ENCODE measurements at regions not wholly inside any gene's neighbourhood (a gene's known extent, or its start where the extent isn't known, plus 50 kb on each side); places are given as distances from the start of the nearest gene placed in this dataset.

DNA sequence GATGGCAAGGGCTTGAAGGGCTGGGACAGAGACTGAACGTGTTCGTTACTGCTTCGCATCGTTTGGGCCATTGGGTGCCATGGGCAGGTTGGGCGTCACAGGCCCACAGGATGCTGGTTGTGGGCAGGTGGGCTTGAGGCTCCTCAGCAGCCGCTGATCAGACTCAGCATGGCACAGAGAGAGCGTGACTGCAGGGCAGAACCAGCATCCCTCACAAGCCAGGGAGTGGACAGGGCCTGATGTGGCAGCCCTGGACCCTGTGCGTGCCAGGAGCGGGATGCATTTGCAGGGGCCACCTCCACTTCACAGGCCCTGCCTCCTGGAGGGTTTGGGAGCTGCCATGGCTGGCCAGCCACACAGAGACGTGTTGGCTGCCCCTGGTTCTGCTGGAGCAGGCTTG is 1228.3 kb downstream of the BRD1 start:
- no peak overlapping the region for H3K27ac ChIP-seq (replicated peaks)
- no peak overlapping the region for H3K4me3 ChIP-seq (replicated peaks; ENCODE audit: insufficient read depth, low read length)
- TF ChIP-seq SPI1 (IDR thresholded peaks at IDR 0.05; ENCODE audit: borderline replicate concordance, low read depth) = no peak
- no peak for TF ChIP-seq POLR2AphosphoS5 (IDR thresholded peaks at IDR 0.05; ENCODE audit: low read depth)
- TF ChIP-seq, protein P1, sequence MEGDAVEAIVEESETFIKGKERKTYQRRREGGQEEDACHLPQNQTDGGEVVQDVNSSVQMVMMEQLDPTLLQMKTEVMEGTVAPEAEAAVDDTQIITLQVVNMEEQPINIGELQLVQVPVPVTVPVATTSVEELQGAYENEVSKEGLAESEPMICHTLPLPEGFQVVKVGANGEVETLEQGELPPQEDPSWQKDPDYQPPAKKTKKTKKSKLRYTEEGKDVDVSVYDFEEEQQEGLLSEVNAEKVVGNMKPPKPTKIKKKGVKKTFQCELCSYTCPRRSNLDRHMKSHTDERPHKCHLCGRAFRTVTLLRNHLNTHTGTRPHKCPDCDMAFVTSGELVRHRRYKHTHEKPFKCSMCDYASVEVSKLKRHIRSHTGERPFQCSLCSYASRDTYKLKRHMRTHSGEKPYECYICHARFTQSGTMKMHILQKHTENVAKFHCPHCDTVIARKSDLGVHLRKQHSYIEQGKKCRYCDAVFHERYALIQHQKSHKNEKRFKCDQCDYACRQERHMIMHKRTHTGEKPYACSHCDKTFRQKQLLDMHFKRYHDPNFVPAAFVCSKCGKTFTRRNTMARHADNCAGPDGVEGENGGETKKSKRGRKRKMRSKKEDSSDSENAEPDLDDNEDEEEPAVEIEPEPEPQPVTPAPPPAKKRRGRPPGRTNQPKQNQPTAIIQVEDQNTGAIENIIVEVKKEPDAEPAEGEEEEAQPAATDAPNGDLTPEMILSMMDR (IDR thresholded peaks at IDR 0.05; ENCODE audit: insufficient read depth, low read length) = no peak
- TF ChIP-seq GABPA (IDR thresholded peaks at IDR 0.05; ENCODE audit: low read depth) = no peak
- no peak for TF ChIP-seq REST (IDR thresholded peaks at IDR 0.05; ENCODE audit: insufficient replicate concordance, low read depth)
- no peak for DNase-seq (ENCODE audit: low read depth in 1 of 2, low spot score in 1 of 2)
- no peaks in the 10 kb centered on the region for H3K27me3 ChIP-seq (ENCODE audit: insufficient read depth, poor library complexity, severe bottlenecking)

DNA sequence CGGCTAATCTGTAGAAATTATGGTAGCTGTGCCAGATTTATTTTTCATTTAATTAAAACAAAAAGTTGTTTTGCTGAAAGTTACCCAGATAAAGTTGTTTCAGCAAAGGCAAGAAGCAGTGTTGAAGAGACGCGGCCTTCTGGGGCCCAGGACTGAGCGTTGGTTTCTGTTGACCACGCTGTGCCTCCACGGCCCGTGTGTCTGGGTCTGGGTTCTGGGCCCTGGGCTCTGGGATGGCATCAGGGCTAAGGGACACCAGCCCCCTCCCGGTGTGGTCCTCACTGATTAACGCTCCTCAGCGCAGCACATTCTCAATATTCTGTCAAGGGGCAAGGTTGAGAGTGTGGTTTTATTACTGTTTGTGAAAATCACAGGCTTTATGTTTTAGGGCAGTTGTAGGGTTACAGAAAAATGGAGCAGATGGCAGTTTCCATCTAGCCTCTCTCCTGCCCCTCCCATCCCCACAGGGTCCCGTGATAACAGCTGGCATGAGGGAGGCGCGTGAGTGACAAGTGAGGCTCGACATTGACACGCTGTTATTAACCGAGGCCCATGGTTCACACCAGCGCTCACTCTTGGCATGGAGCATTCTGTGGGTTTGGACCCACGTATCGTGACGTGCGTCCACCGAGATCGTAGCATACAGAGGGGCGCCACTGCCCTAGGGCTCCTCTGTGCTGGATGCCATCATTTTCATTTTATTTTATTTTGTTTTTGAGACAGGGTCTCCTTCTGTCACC is 1231.4 kb downstream of the BRD1 start:
- no peak for DNase-seq (ENCODE audit: low read depth in 1 of 2, low spot score in 1 of 2)
- TF ChIP-seq GABPA (IDR thresholded peaks at IDR 0.05; ENCODE audit: low read depth) (no peak), REST (IDR thresholded peaks at IDR 0.05; ENCODE audit: insufficient replicate concordance, low read depth) (no peak), POLR2AphosphoS5 (IDR thresholded peaks at IDR 0.05; ENCODE audit: low read depth) (no peak), SPI1 (IDR thresholded peaks at IDR 0.05; ENCODE audit: borderline replicate concordance, low read depth) (no peak)
- TF ChIP-seq, protein P1 (IDR thresholded peaks at IDR 0.05; ENCODE audit: insufficient read depth, low read length) = no peak
- H3K27me3 ChIP-seq (ENCODE audit: insufficient read depth, poor library complexity, severe bottlenecking) = no peaks in the 10 kb centered on the region
- no peak overlapping the region for H3K4me3 ChIP-seq (replicated peaks; ENCODE audit: insufficient read depth, low read length)
- no peak overlapping the region for H3K27ac ChIP-seq (replicated peaks)

GRCh38 chr22:48595511-48595905 is 1232.2 kb downstream of the BRD1 start:
- H3K27me3 ChIP-seq (ENCODE audit: insufficient read depth, poor library complexity, severe bottlenecking) = no peaks in the 10 kb centered on the region
- no peak overlapping the region for H3K27ac ChIP-seq (replicated peaks)
- TF ChIP-seq POLR2AphosphoS5 (IDR thresholded peaks at IDR 0.05; ENCODE audit: low read depth) = no peak
- no peak for TF ChIP-seq REST (IDR thresholded peaks at IDR 0.05; ENCODE audit: insufficient replicate concordance, low read depth)
- TF ChIP-seq, protein P1 (IDR thresholded peaks at IDR 0.05; ENCODE audit: insufficient read depth, low read length) = no peak
- TF ChIP-seq SPI1 (IDR thresholded peaks at IDR 0.05; ENCODE audit: borderline replicate concordance, low read depth) = no peak
- no peak for TF ChIP-seq GABPA (IDR thresholded peaks at IDR 0.05; ENCODE audit: low read depth)
- DNase-seq (ENCODE audit: low read depth in 1 of 2, low spot score in 1 of 2) = no peak
- H3K4me3 ChIP-seq (replicated peaks; ENCODE audit: insufficient read depth, low read length) = no peak overlapping the region

Data from HL-60 (cell line).